HG02642 (cell line): ENCODE measurements at regions not wholly inside any gene's neighbourhood (a gene's known extent, or its start where the extent isn't known, plus 50 kb on each side); places are given as distances from the start of the nearest gene placed in this dataset.
"Not testable (repeated sequence)": the region's sequence is repeated elsewhere in the genome, so short reads cannot be mapped to it uniquely, and the experiment has no call there.

ENCODE experiments used
- ATAC-seq: cut with Tn5 transposase; IDR thresholded peaks from one replicate; pipeline ENCODE4 v1.9.1; 2021; ENCODE audit warnings: mild to moderate bottlenecking; ENCODE audit not compliant: unreplicated experiment, poor library complexity

DNA sequence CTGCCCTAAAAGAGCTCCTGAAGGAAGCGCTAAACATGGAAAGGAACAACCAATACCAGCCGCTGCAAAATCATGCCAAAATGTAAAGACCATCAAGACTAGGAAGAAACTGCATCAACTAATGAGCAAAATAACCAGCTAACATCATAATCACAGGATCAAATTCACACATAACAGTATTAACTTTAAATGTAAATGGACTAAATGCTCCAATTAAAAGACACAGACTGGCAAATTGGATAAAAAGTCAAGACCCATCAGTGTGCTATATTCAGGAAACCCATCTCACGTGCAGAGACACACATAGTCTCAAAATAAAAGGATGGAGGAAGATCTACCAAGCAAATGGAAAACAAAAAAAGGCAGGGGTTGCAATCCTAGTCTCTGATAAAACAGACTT lies 88.8 kb upstream of the CAV2 start:
- not testable (repeated sequence) for ATAC-seq

GRCh38 chr7:116417593-116418345 lies 81.8 kb upstream of the CAV2 start:
- no peak for ATAC-seq

- no peak for ATAC-seq
Observed at GRCh38 chr7:116418524-116418923, 81.0 kb upstream of the CAV2 start.

GRCh38 chr7:116420003-116420402 lies 79.5 kb upstream of the CAV2 start:
- ATAC-seq: no peak

GRCh38 chr7:116421298-116421697 lies 78.2 kb upstream of the CAV2 start:
- ATAC-seq: no peak

DNA sequence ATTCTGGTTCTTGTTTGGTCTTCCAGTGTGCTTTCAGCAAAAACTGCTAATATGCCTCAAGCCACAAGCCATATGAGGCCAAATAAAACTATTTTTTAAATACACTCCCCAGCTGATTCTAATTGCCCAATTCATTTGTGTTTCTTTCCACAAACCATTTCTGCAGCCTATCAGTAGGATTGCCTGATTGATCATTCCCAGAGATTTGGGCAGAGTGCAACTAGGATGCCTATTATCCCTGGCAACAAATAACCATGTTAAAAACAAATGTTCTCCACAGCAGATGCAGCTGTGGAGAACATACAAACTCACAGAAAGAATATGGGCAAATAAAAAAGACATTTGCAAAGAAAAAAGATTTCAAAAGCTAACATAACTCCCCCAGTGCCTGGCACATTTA lies 76.9 kb upstream of the CAV2 start:
- no peak for ATAC-seq

- ATAC-seq: no peak
Observed at GRCh38 chr7:116423499-116423898, 76.0 kb upstream of the CAV2 start.

- no peak for ATAC-seq
Observed at GRCh38 chr7:116425647-116426209, 73.8 kb upstream of the CAV2 start.

DNA sequence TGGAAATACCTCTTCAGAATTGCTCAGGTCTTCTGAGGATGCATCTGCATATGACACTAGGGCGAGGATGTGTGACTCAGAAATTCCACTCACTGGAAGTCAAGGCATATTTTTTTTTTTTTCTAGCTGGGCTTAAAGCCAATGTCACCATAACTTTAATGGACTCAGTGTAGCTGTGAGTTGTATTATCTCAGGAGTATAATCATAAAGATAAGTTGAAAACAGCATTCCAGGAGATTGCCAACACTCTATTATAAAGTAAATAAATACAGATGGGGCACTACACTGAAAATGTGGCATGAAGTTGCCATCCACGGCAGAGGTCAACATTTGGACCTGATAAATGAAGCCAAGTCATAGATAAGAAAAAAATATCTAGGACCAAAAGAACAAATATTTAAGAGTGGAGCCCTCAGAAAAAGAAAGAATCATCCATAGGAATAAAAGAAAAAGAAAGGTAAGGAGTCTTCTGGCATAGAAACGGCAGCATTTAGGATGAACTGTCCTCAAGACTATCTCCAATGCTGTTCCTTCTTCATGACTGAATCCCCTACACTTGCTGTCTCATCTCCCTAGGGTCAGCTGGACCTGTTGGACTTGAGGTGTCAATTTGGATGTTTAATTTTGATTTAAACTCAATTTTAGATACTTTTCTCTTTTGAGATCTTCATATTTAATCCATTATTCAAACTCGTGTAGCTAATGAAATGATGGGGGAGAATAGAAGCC lies 72.9 kb upstream of the CAV2 start:
- ATAC-seq: no peak

DNA sequence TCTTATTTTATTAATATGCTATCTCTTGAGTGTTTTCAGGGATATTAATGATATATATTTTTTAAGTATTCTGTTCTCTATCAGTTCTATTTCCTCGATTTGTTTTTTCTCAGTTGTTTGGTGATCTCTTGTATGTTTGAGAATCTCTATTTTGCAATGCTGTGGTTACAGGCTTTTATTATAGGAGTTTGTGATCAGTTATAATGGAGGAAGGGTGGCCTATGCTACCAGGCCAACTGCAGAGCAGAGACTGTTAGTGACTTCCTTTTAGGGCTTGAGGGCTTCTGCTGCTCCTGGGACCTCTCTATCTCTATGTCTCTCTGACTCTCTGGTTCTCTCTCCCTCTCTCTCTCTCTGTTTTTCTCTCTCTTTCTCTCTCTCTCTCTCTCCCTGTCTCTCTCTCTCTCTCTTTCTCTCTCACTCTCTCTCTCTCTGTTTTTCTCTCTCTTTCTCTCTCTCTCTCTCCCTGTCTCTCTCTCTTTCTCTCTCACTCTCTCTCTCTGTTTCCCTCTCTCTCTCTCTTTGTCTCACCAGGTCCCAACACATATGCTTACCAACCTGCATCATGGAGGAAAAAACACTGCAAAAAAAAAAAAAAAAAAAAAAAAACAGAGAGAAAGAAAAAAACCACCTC lies 69.4 kb upstream of the CAV2 start:
- no peak for ATAC-seq

DNA sequence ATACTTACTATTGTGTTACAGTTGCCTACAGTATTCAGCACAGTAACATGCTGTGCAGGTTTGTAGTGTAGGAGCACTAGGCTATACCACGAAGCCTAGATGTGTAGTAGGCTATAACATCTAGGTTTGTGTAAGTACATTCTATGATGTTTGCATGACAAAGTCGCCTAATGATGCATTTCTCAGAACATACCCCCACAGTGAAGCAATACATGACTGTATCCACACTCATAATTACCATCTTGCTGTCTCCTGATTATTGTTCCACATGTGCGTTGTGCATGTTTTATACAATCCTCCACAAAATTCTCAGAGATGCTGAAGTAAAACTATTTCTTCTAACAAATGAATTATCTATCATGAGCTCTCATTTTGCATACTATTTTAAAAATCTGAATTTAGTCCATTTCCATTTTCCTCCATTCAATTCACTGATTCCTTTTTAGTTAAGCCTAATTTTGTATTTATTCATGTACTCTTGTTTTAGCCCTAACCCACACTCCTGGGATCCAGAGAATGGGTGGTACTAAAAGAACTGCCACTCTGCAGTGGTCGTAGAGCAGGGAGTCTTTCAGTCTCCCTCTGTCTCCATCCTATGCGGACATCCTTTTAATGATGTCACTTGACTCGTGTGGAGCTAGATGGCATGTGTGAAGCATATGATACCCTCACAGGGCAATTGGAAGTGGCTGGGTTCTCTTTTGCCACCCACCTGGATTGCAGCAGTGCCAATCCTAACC lies 67.6 kb upstream of the CAV2 start:
- no peak for ATAC-seq

GRCh38 chr7:116432527-116432916 lies 67.0 kb upstream of the CAV2 start:
- ATAC-seq: no peak

- no peak for ATAC-seq
Observed at GRCh38 chr7:116433246-116433645, 66.3 kb upstream of the CAV2 start.

DNA sequence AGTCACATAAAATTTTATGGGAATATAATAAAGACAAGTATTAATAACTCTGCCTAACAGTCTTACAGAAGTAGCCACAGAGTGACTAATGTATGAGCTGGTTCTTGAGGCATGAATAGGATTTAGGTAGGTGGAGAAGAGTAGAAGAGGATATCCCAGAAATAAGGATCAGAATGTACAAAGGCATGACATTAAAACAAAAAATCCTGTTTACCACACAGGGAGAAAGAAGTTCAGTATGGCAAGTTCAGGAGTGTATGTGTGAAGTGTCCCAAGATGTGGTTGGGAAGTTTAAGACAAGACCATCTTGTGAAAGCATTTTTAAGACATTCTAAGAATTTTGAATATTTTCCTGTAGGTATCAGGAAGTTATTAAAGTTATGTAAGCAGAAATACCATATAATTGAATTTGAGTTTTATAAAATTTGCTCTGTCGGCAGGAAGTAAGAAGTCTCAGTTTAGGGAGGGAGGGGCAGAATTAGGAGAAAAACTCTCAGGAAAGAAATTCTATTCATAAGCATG lies 64.7 kb upstream of the CAV2 start:
- no peak for ATAC-seq

- no peak for ATAC-seq
Observed at GRCh38 chr7:116436305-116436826, 63.2 kb upstream of the CAV2 start.

DNA sequence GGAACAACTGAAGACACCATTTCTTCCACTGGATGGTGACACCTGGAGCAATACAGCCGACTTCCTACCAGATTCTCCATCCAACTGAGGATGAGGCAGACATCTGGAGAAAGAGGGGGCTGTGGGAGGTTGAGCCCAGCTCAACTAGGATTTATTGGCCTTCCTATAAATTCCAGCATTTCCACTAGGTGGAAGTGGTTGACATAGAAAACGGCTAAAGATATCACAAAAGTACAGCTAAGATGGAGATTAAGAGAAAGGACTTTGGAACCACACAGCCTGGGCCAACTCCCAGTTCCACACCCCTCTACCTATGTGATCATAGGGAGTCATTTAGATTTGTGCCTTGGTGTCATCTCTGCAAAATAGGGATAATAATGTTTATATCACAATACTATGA lies 61.3 kb upstream of the CAV2 start:
- ATAC-seq: no peak

DNA sequence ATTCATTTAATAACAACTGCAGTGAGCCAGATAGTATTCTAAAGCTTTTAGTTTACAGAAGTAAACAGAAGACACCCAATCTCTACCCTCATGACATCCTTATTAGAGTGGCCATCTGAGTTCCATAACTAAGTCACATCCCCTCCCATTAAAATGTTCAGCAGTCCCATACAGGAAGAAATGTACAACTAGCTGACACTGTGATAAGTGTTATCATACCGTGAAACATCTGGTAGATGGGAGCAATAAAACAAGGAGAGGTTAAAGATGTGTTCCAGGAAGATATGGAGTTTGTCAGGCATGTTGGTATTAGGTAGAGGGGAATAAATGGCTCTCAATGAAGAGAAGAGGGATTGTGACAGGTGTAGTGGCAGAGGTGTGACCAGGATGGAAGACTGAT lies 60.5 kb upstream of the CAV2 start:
- no peak for ATAC-seq

GRCh38 chr7:116439841-116440549 lies 59.5 kb upstream of the CAV2 start:
- no peak for ATAC-seq

GRCh38 chr7:116441534-116441933 lies 58.0 kb upstream of the CAV2 start:
- no peak for ATAC-seq
